ENCODE measurements at regions not wholly inside any gene's neighbourhood (a gene's known extent, or its start where the extent isn't known, plus 50 kb on each side); places are given as distances from the start of the nearest gene placed in this dataset.

DNA sequence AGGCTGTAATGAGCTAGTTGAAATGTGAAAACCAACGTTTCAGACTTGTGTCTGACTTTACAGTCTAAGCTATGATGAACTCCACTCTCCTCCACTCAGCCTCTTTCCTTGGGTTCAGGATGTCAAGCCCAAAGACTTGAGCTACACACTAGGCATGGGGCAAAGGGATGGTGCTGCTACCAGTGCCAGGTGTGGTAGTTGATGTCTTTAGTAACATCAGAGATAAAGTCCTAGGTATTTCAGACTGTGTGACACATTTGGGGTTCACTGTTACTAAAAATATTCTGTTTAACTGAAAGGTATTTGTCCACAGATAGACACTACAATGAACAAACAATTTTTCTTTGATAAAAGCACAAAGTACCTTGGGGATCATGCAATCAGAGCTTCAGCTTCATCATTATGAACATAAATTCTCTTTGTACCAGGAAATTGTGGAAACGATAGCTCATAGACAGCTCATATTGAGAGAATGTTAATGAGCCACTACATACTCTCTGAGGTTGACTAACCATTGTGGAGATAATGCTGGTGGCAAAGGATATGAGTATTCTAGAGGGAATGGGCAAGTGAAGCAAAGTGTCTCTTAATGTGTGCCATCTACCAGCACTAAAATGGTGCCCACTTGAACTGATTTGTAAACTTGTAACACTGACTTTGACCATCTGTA is 253.7 kb upstream of the THUMPD2 start (continued):
- TF ChIP-seq, protein P1, sequence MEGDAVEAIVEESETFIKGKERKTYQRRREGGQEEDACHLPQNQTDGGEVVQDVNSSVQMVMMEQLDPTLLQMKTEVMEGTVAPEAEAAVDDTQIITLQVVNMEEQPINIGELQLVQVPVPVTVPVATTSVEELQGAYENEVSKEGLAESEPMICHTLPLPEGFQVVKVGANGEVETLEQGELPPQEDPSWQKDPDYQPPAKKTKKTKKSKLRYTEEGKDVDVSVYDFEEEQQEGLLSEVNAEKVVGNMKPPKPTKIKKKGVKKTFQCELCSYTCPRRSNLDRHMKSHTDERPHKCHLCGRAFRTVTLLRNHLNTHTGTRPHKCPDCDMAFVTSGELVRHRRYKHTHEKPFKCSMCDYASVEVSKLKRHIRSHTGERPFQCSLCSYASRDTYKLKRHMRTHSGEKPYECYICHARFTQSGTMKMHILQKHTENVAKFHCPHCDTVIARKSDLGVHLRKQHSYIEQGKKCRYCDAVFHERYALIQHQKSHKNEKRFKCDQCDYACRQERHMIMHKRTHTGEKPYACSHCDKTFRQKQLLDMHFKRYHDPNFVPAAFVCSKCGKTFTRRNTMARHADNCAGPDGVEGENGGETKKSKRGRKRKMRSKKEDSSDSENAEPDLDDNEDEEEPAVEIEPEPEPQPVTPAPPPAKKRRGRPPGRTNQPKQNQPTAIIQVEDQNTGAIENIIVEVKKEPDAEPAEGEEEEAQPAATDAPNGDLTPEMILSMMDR (IDR thresholded peaks at IDR 0.05; ENCODE audit: control extremely low read depth in 1 of 3, insufficient read depth in 1 of 3, low read depth in 1 of 3, low read length in 3 of 3): no peak
- TF ChIP-seq, protein P2, sequence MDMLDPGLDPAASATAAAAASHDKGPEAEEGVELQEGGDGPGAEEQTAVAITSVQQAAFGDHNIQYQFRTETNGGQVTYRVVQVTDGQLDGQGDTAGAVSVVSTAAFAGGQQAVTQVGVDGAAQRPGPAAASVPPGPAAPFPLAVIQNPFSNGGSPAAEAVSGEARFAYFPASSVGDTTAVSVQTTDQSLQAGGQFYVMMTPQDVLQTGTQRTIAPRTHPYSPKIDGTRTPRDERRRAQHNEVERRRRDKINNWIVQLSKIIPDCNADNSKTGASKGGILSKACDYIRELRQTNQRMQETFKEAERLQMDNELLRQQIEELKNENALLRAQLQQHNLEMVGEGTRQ (IDR thresholded peaks at IDR 0.05; ENCODE audit: low read length): no peak

Measured in H1 (cell line).